ENCODE measurements at regions not wholly inside any gene's neighbourhood (a gene's known extent, or its start where the extent isn't known, plus 50 kb on each side); places are given as distances from the start of the nearest gene placed in this dataset.
A peak's percentile ranks its signal among the peaks of the same experiment; 100 is the strongest.

DNA sequence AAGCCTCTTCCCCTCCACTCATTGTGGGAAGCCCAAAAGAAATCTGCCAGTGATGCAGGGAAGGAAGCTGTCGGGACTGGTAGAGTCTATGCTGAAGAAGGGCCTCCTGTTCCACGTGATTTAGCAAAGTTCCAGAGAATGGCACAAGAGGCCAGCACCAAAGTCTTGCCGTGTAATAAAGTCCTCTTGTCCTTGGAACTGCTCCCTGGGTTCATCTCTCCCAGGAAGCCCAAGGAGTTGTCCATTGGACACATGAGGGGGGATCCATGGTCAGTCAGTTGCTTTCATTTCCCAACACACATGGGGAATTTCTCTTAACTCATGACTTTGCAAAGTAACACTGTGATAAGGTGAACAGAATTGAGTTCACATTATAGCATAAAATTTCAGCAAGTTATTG is 116.1 kb upstream of the RAB4A start (continued):
- TF ChIP-seq, protein P1, sequence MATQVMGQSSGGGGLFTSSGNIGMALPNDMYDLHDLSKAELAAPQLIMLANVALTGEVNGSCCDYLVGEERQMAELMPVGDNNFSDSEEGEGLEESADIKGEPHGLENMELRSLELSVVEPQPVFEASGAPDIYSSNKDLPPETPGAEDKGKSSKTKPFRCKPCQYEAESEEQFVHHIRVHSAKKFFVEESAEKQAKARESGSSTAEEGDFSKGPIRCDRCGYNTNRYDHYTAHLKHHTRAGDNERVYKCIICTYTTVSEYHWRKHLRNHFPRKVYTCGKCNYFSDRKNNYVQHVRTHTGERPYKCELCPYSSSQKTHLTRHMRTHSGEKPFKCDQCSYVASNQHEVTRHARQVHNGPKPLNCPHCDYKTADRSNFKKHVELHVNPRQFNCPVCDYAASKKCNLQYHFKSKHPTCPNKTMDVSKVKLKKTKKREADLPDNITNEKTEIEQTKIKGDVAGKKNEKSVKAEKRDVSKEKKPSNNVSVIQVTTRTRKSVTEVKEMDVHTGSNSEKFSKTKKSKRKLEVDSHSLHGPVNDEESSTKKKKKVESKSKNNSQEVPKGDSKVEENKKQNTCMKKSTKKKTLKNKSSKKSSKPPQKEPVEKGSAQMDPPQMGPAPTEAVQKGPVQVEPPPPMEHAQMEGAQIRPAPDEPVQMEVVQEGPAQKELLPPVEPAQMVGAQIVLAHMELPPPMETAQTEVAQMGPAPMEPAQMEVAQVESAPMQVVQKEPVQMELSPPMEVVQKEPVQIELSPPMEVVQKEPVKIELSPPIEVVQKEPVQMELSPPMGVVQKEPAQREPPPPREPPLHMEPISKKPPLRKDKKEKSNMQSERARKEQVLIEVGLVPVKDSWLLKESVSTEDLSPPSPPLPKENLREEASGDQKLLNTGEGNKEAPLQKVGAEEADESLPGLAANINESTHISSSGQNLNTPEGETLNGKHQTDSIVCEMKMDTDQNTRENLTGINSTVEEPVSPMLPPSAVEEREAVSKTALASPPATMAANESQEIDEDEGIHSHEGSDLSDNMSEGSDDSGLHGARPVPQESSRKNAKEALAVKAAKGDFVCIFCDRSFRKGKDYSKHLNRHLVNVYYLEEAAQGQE (IDR thresholded peaks at IDR 0.05) = no peak

DNA sequence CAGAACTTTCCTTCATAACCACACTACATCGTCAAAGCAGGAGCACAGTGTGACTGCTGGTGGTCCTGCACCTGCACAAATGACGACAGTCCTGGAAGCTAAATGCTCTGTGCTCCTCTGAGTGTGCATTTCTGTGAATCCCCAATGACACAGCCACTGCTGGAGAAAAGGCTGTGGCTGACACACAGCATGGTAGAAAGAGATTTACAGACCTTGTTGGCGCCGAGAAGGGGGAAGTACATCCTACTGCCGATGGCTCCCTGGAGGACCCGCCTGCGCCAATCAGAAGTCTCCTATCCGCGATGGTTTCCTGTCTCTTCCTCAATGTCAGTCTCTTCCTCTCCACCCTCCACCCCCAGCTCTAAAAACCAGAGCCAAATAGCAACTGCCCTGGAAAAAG is 115.4 kb upstream of the RAB4A start:
- TF ChIP-seq ATF3 (IDR thresholded peaks at IDR 0.05) = no peak
- DNase-seq (ENCODE audit: low spot score) = no peak
- H3K9me3 ChIP-seq (ENCODE audit: control insufficient read depth in 4 of 4, low read length in 3 of 4) = no peaks in the 10 kb centered on the region
- H3K4me1 ChIP-seq (ENCODE audit: control insufficient read depth in 4 of 4, insufficient read depth in 4 of 4, low read length in 3 of 4) = peaks cover 0 to 8% (median 4%) of the 10 kb centered on the region in 4 donors
- 66% methylated on average over 9 of the region's 9 CpGs for WGBS
- no peak overlapping the region for H3K9ac ChIP-seq (ENCODE audit: low read depth in 1 of 2, low read length in 2 of 2)
- no peak overlapping the region for H3K4me3 ChIP-seq (ENCODE audit: low read depth in 1 of 3, low read length in 3 of 3)
- H3K27ac ChIP-seq (ENCODE audit: low read depth in 1 of 2, low read length in 2 of 2) = no peak overlapping the region
- no peaks in the 10 kb centered on the region for H3K36me3 ChIP-seq (ENCODE audit: control insufficient read depth in 4 of 4, insufficient read depth in 3 of 4, low read depth in 1 of 4, low read length in 3 of 4)
- H3K27me3 ChIP-seq (ENCODE audit: control insufficient read depth in 4 of 4, insufficient read depth in 4 of 4, low read length in 3 of 4) = no peaks in the 10 kb centered on the region

GRCh38 chr1:229156872-229157271 is 114.0 kb upstream of the RAB4A start:
- Histone ChIP-seq H3K27ac (ENCODE audit: low read depth in 1 of 2, low read length in 2 of 2) (no peak overlapping the region), H3K9ac (ENCODE audit: low read depth in 1 of 2, low read length in 2 of 2) (no peak overlapping the region), H3K36me3 (ENCODE audit: control insufficient read depth in 4 of 4, insufficient read depth in 3 of 4, low read depth in 1 of 4, low read length in 3 of 4) (no peaks in the 10 kb centered on the region), H3K4me3 (ENCODE audit: low read depth in 1 of 3, low read length in 3 of 3) (no peak overlapping the region), H3K4me1 (ENCODE audit: control insufficient read depth in 4 of 4, insufficient read depth in 4 of 4, low read length in 3 of 4) (peaks cover 0 to 8% (median 4%) of the 10 kb centered on the region in 4 donors), H3K9me3 (ENCODE audit: control insufficient read depth in 4 of 4, low read length in 3 of 4) (no peaks in the 10 kb centered on the region), H3K27me3 (ENCODE audit: control insufficient read depth in 4 of 4, insufficient read depth in 4 of 4, low read length in 3 of 4) (no peaks in the 10 kb centered on the region)
- TF ChIP-seq MAX (IDR thresholded peaks at IDR 0.05) = peak; percentile 60
- TF ChIP-seq RAD21 (IDR thresholded peaks at IDR 0.05) = peak; percentile 99
- peak; percentile 53 to 84 for TF ChIP-seq RXRA (IDR thresholded peaks at IDR 0.05)
- TF ChIP-seq HNF4A (conservative IDR thresholded peaks at IDR 0.05) = peak; percentile 24 to 44
- no peak for TF ChIP-seq FOXA1 (IDR thresholded peaks at IDR 0.05)
- TF ChIP-seq, protein P2, sequence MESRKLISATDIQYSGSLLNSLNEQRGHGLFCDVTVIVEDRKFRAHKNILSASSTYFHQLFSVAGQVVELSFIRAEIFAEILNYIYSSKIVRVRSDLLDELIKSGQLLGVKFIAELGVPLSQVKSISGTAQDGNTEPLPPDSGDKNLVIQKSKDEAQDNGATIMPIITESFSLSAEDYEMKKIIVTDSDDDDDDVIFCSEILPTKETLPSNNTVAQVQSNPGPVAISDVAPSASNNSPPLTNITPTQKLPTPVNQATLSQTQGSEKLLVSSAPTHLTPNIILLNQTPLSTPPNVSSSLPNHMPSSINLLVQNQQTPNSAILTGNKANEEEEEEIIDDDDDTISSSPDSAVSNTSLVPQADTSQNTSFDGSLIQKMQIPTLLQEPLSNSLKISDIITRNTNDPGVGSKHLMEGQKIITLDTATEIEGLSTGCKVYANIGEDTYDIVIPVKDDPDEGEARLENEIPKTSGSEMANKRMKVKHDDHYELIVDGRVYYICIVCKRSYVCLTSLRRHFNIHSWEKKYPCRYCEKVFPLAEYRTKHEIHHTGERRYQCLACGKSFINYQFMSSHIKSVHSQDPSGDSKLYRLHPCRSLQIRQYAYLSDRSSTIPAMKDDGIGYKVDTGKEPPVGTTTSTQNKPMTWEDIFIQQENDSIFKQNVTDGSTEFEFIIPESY (IDR thresholded peaks at IDR 0.05) = no peak
- TF ChIP-seq, protein P3, sequence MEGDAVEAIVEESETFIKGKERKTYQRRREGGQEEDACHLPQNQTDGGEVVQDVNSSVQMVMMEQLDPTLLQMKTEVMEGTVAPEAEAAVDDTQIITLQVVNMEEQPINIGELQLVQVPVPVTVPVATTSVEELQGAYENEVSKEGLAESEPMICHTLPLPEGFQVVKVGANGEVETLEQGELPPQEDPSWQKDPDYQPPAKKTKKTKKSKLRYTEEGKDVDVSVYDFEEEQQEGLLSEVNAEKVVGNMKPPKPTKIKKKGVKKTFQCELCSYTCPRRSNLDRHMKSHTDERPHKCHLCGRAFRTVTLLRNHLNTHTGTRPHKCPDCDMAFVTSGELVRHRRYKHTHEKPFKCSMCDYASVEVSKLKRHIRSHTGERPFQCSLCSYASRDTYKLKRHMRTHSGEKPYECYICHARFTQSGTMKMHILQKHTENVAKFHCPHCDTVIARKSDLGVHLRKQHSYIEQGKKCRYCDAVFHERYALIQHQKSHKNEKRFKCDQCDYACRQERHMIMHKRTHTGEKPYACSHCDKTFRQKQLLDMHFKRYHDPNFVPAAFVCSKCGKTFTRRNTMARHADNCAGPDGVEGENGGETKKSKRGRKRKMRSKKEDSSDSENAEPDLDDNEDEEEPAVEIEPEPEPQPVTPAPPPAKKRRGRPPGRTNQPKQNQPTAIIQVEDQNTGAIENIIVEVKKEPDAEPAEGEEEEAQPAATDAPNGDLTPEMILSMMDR (IDR thresholded peaks at IDR 0.05; ENCODE audit: low read depth, low read length, missing input control) = peak; percentile 89
- no peak for TF ChIP-seq EGR1 (IDR thresholded peaks at IDR 0.05; ENCODE audit: low read depth in 2 of 2)
- TF ChIP-seq GABPA (IDR thresholded peaks at IDR 0.05 in 1 of 2, conservative IDR thresholded peaks at IDR 0.05 in 1 of 2) = no peak
- TF ChIP-seq YY1 (IDR thresholded peaks at IDR 0.05) = no peak
- WGBS = 45% methylated on average over 3 of the region's 3 CpGs
- DNase-seq (ENCODE audit: low spot score) = no peak

Measured in liver (tissue), 8 donors.